LNCAP (cell line): ENCODE measurements at regions not wholly inside any gene's neighbourhood (a gene's known extent, or its start where the extent isn't known, plus 50 kb on each side); places are given as distances from the start of the nearest gene placed in this dataset.

Source experiments
- CTCF ChIP-seq: fragments of 450-650 bp; IDR thresholded peaks from 2 replicates; pipeline ENCODE4 v1.5.1; 2017; ENCODE audit warnings: mild to moderate bottlenecking

DNA sequence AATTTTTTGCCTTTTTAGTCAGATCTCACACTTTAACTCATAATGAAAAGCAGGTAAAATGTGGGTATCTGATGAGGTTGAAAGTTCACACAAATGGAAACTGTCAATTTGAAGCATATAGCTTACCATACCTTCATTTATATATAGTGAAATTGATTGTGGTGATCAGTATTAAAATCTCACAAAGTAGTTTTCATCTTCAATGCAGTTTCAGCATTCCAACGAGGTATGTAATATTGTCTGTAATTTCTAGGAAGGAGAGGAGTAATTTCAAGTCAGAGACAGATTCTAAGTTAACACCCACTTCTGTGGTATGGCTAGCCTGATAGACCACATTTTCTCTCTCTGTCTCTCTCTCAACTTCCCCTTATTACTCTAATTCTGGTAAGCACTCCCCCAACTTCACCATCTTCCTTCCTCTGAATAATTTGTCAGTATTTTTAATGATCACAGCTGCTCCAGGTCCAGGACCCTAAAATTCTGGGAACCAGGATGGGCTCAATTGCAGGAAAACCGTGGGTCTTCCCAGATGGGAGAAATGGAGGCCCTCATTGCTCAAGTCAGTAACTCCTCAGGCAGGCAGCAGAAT lies 455.7 kb downstream of the FGF9 start:
- TF ChIP-seq CTCF = no peak

- no peak for TF ChIP-seq CTCF
These were observed 456.6 kb downstream of the FGF9 start for GRCh38 chr13:22127277-22128164.

GRCh38 chr13:22128441-22129408 lies 457.9 kb downstream of the FGF9 start:
- TF ChIP-seq CTCF = no peak

- no peak for TF ChIP-seq CTCF
These were observed 459.4 kb downstream of the FGF9 start for GRCh38 chr13:22130254-22130653.

- no peak for TF ChIP-seq CTCF
These were observed 463.4 kb downstream of the FGF9 start for GRCh38 chr13:22134261-22134660.

GRCh38 chr13:22135446-22135845 lies 464.6 kb downstream of the FGF9 start:
- no peak for TF ChIP-seq CTCF

DNA sequence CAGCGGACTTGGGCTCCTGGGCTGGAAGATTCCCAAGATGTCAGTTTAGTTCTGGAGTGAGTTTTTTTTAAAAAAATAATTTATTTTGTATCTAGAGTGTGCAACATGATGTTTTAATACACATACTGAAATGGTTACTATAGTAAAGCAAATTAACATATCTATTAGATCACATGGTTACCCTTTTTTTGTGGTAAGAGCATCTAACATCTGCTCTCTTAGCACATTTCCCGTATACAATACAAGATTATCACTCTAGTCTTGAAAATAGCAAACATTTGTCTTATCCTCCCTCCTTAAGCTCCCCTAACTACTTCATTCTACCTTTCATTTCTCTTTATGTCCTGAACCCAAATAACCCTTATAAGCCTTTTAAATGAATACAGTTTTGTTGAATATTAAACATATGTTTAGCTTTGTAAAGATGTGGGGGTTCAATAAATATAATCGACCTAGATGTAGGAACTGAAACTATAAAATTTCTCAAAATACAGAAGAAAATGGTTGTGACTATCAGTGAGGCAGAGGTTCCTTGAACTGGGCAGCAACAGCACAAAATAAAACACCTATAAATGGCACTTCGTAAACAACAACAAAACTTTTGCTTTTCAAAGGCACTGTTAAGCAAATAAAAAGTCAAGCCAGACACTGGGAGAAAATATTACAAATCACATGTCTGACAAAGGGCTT lies 466.6 kb downstream of the FGF9 start:
- no peak for TF ChIP-seq CTCF
